SK-N-SH treated with all-trans-retinoic acid at 6 μM for 48 hours (cell line): ENCODE measurements at regions not wholly inside any gene's neighbourhood (a gene's known extent, or its start where the extent isn't known, plus 50 kb on each side); places are given as distances from the start of the nearest gene placed in this dataset.

ENCODE experiments used
- ATAC-seq: fragments of 200-7000 bp; cut with Tn5 transposase; 3 replicates; pipeline ENCODE4 v1.9.1; 2020; ENCODE audit warnings: mild to moderate bottlenecking, moderate library complexity
- ARNTL ChIP-seq: fragments of 450-650 bp; formaldehyde crosslinking; IDR thresholded peaks from 2 replicates; pipeline ENCODE4 v1.5.0; 2020; ENCODE audit warnings: low read depth, mild to moderate bottlenecking, moderate library complexity, borderline replicate concordance
- BACH2 ChIP-seq: fragments of 250-450 bp; sonication (Bioruptor Pico); IDR thresholded peaks from 2 replicates; pipeline ENCODE4 v1.9.0; 2021; ENCODE audit warnings: mild to moderate bottlenecking, borderline replicate concordance
- CSDC2 ChIP-seq: fragments of 250-450 bp; sonication (Bioruptor Pico); IDR thresholded peaks from 2 replicates; pipeline ENCODE4 v1.5.0; 2020; ENCODE audit warnings: mild to moderate bottlenecking, moderate library complexity
- ESRRG ChIP-seq: fragments of 250-450 bp; sonication (Bioruptor Pico); IDR thresholded peaks from 2 replicates; pipeline ENCODE4 v1.6.1; 2021; ENCODE audit warnings: mild to moderate bottlenecking
- GLIS3 ChIP-seq: fragments of 250-450 bp; sonication (Bioruptor Pico); IDR thresholded peaks from 2 replicates; pipeline ENCODE4 v1.5.0; 2020; ENCODE audit warnings: mild to moderate bottlenecking, moderate library complexity
- ISL1 ChIP-seq: fragments of 250-450 bp; sonication (Bioruptor Pico); IDR thresholded peaks from 2 replicates; pipeline ENCODE4 v2.1.2; 2022; ENCODE audit warnings: mild to moderate bottlenecking, moderate library complexity
- OSR1 ChIP-seq: fragments of 250-450 bp; sonication (Bioruptor Pico); IDR thresholded peaks from 2 replicates; pipeline ENCODE4 v1.8.0; 2022; ENCODE audit warnings: moderate library complexity, mild to moderate bottlenecking, inconsistent platforms
- POU6F1 ChIP-seq: fragments of 250-450 bp; sonication (Bioruptor Pico); IDR thresholded peaks from 2 replicates; pipeline ENCODE4 v1.8.0; 2021; ENCODE audit warnings: low read depth, mild to moderate bottlenecking, moderate library complexity, borderline replicate concordance
- PPARA ChIP-seq: fragments of 250-450 bp; sonication (Bioruptor Pico); IDR thresholded peaks from 2 replicates; pipeline ENCODE4 v1.5.0; 2020; ENCODE audit warnings: mild to moderate bottlenecking, borderline replicate concordance
- RARB ChIP-seq: fragments of 250-450 bp; sonication (Bioruptor Pico); IDR thresholded peaks from 2 replicates; pipeline ENCODE4 v1.8.0; 2021; ENCODE audit warnings: mild to moderate bottlenecking, moderate library complexity
- SNAI2 ChIP-seq: fragments of 250-450 bp; sonication (Bioruptor Pico); IDR thresholded peaks from 2 replicates; pipeline ENCODE4 v1.5.0; 2020; ENCODE audit warnings: mild to moderate bottlenecking, moderate library complexity
- TCF4 ChIP-seq: fragments of 250-450 bp; sonication (Bioruptor Pico); IDR thresholded peaks from 2 replicates; pipeline ENCODE4 v1.8.0; 2021; ENCODE audit warnings: mild to moderate bottlenecking, moderate library complexity, borderline replicate concordance
- TOX ChIP-seq: fragments of 250-450 bp; sonication (Bioruptor Pico); IDR thresholded peaks from 2 replicates; pipeline ENCODE4 v1.8.0; 2021; ENCODE audit warnings: mild to moderate bottlenecking, moderate library complexity, borderline replicate concordance
- TSHZ2 ChIP-seq: fragments of 250-450 bp; sonication (Bioruptor Pico); IDR thresholded peaks from 2 replicates; pipeline ENCODE4 v1.5.0; 2020; ENCODE audit warnings: mild to moderate bottlenecking, moderate library complexity
- ZC3H10 ChIP-seq: fragments of 250-450 bp; sonication (Bioruptor Pico); IDR thresholded peaks from 2 replicates; pipeline ENCODE4 v1.5.1; 2021; ENCODE audit warnings: mild to moderate bottlenecking, moderate library complexity
- ZFP3 ChIP-seq: fragments of 250-450 bp; sonication (Bioruptor Pico); IDR thresholded peaks from 2 replicates; pipeline ENCODE4 v1.5.0; 2020; ENCODE audit warnings: mild to moderate bottlenecking, moderate library complexity
- ZFP30 ChIP-seq: fragments of 450-650 bp; formaldehyde crosslinking; IDR thresholded peaks from 2 replicates; pipeline ENCODE4 v1.5.0; 2022; ENCODE audit warnings: mild to moderate bottlenecking, moderate library complexity
- ZNF565 ChIP-seq: fragments of 450-650 bp; formaldehyde crosslinking; conservative IDR thresholded peaks from 2 replicates; pipeline ENCODE4 v1.5.0; 2020; ENCODE audit warnings: low read depth, mild to moderate bottlenecking, moderate library complexity
- ZNF70 ChIP-seq: fragments of 450-650 bp; formaldehyde crosslinking; IDR thresholded peaks from 2 replicates; pipeline ENCODE4 v1.5.0; 2020; ENCODE audit warnings: mild to moderate bottlenecking, moderate library complexity
- ZNF8 ChIP-seq: fragments of 450-650 bp; formaldehyde crosslinking; IDR thresholded peaks from 2 replicates; pipeline ENCODE4 v1.5.0; 2020; ENCODE audit warnings: mild to moderate bottlenecking, moderate library complexity
- TF ChIP-seq, protein P1 (sequence below): fragments of 250-450 bp; sonication (Bioruptor Pico); IDR thresholded peaks from 2 replicates; pipeline ENCODE4 v1.5.1; 2020; ENCODE audit warnings: low read depth, mild to moderate bottlenecking, moderate library complexity
- TF ChIP-seq, protein P2 (sequence below): fragments of 250-450 bp; sonication (Bioruptor Pico); IDR thresholded peaks from 2 replicates; pipeline ENCODE4 v1.5.1; 2021; ENCODE audit warnings: mild to moderate bottlenecking, moderate library complexity

- TF ChIP-seq ZFP30 (CRISPR knock-in tag) (no peak), ESRRG (no peak), GLIS3 (CRISPR knock-in tag) (no peak), ZNF8 (CRISPR knock-in tag) (no peak), ZNF565 (CRISPR knock-in tag) (no peak), ARNTL (CRISPR knock-in tag) (no peak), ISL1 (CRISPR knock-in tag) (no peak), ZNF70 (CRISPR knock-in tag) (no peak), RARB (CRISPR knock-in tag) (no peak), ZC3H10 (no peak), BACH2 (no peak), CSDC2 (CRISPR knock-in tag) (no peak), TSHZ2 (CRISPR knock-in tag) (no peak), TCF4 (CRISPR knock-in tag) (no peak), OSR1 (CRISPR knock-in tag) (no peak), TOX (CRISPR knock-in tag) (no peak), PPARA (CRISPR knock-in tag) (no peak), SNAI2 (no peak)
- TF ChIP-seq, protein P1, sequence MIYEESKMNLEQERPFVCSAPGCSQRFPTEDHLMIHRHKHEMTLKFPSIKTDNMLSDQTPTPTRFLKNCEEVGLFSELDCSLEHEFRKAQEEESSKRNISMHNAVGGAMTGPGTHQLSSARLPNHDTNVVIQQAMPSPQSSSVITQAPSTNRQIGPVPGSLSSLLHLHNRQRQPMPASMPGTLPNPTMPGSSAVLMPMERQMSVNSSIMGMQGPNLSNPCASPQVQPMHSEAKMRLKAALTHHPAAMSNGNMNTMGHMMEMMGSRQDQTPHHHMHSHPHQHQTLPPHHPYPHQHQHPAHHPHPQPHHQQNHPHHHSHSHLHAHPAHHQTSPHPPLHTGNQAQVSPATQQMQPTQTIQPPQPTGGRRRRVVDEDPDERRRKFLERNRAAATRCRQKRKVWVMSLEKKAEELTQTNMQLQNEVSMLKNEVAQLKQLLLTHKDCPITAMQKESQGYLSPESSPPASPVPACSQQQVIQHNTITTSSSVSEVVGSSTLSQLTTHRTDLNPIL, result no peak
- no peak for ATAC-seq
Measured at GRCh38 chr4:119755599-119755998, 127.0 kb upstream of the PDE5A start.

DNA sequence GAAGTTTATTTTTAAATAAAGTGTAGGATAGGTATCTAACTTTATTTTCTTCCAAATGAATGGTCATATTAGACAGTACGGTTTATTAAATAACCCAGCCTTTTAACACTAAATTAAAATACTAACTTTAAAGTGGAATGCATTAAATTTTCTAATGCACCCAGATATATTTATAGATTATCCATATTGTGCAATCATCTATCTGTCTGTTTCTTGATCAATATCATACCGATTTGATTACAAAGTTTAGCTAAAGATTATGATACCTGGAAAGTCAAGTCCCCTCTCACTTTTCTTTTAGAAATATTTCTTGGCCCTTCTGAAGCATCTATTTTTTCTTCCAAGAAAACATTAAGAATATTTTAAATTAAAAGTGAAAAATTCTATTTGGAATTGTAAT lies 124.3 kb upstream of the PDE5A start:
- TF ChIP-seq TSHZ2 (CRISPR knock-in tag), result no peak
- TF ChIP-seq TOX (CRISPR knock-in tag), result no peak
- TF ChIP-seq ZNF565 (CRISPR knock-in tag), result no peak
- no peak for TF ChIP-seq GLIS3 (CRISPR knock-in tag)
- TF ChIP-seq TCF4 (CRISPR knock-in tag), result no peak
- no peak for TF ChIP-seq RARB (CRISPR knock-in tag)
- TF ChIP-seq, protein P2, sequence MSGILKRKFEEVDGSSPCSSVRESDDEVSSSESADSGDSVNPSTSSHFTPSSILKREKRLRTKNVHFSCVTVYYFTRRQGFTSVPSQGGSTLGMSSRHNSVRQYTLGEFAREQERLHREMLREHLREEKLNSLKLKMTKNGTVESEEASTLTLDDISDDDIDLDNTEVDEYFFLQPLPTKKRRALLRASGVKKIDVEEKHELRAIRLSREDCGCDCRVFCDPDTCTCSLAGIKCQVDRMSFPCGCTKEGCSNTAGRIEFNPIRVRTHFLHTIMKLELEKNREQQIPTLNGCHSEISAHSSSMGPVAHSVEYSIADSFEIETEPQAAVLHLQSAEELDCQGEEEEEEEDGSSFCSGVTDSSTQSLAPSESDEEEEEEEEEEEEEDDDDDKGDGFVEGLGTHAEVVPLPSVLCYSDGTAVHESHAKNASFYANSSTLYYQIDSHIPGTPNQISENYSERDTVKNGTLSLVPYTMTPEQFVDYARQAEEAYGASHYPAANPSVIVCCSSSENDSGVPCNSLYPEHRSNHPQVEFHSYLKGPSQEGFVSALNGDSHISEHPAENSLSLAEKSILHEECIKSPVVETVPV, result no peak
- no peak for TF ChIP-seq ZNF70 (CRISPR knock-in tag)
- TF ChIP-seq, protein P1, result no peak
- TF ChIP-seq POU6F1 (CRISPR knock-in tag), result no peak
- TF ChIP-seq BACH2, result no peak
- no peak for TF ChIP-seq SNAI2
- TF ChIP-seq ZFP3 (CRISPR knock-in tag), result no peak
- TF ChIP-seq OSR1 (CRISPR knock-in tag), result no peak
- no peak for ATAC-seq
